Epidermal melanocyte (primary cell): ENCODE measurements at regions not wholly inside any gene's neighbourhood (a gene's known extent, or its start where the extent isn't known, plus 50 kb on each side); places are given as distances from the start of the nearest gene placed in this dataset.

Experiments
- DNase-seq: peaks from one replicate; pipeline ENCODE4 v3.0.0; 2011; ENCODE audit warnings: low spot score; ENCODE audit not compliant: insufficient read length

DNA sequence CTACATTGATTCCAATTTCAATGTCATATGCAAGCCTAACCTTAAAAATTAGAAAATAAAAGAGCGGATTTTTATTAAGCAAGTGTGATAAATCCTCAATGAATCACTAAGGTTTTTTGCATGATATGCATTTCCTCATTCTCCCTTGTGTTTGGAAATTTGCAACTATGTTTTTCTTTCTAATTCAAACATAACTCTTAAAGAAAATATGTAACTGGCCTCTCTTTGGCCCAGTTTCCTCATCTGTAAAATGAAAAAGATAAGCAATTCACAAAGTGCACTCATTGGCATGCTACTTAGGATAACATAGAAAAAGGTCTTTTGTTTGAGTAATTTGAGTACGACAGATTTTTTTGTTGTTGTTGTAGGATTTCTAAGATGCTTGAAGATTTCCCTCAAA is 295.5 kb downstream of the CDH11 start:
- DNase-seq = no peak

DNA sequence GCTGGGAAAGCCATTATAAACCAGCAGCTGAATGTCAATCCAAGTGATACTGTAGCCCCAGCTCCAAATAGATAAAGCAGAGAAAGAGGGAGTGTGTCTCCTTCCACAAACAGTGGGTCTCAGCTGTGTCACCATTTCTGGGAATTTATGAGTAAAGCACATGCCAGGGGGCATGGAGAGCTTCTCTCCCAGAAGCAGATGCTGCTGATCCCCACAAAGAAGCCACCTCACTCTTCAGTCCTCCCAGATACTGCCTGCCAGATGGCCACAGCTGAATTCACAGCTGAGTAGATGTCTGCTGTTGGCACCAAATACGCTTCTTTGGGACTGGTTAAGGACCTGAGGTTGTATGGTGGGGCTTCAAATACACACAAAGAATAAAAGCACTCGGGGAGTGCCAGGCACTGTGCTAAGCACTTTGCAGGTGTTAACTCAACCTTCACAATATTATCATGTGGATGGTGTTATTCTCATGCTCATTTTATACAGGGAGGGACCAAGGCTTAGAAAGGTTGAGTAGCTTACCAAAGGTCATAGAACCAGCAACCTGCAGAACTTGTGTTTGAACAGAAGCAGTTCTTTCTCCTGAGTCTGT is 298.3 kb downstream of the CDH11 start:
- DNase-seq = no peak

DNA sequence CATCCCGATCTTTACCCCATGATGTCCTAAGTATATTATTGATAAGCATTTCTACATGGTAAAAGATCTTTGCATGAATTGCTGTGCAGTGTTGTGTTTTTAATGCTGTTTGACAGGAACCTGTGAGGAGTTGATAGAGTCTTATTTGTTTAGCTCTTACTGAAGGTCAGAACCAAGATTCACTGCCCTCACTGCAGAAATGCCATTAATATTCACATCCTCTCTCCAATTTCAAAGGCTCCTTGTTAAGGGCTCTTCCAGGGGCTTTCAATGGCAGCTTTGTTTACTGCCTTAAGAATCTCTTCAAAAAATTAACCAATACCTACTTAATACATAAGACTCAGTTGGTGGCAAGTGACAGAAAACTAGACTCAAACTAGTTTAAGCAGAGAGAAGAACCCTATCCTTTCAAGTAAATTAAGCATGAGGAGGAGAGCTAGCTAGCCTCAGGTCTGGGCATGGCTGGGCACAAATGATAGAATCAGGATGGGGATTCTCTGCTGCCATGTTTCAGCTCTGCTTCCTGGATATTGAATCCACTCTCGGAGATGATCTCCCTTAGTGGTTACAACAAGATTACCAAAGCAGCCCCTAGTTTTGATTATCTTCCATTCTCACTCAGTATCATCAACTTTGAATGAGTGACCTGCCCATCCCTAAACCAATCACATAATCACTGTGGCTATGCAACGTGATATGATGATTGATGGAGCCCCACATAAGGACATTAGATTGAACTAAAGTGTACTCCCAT is 311.8 kb downstream of the CDH11 start:
- peak; percentile 30 for DNase-seq

DNA sequence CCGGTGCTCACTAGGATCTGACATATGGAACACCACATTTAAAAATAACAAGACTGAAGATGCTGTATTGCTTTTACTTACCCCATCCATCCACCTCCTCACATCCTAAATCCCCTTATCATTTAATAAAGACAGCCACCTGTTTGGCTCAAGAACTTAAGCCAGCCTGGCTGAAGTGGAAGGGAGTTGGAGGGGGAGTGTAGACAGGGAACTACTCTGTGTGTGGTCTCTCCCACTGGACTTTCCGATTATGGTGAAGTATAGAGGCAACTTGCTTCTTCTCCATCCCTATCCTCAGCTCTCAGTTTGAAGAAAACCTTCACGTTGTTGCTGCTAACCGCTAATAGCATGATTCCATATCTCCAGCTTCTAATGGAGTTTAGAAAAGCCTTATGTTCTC is 313.4 kb downstream of the CDH11 start:
- no peak for DNase-seq

DNA sequence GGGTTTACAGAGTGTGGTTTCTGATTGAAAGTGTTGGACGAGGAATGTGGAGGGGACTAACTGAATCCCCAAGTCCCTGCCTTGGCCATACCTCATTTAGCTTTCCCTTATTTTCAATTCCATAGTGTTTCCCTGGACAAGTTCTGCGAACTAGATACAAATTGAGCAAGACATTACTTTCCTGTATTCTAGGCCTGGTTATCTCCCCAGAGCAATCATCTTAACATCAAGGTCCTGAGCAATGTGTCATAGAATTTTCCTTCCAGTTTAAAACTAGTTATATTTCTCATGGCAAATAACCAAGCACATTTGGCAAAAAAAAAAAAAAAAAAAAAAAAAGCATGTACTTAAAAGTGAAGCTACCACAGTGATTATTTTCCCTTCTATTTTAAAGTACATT is 330.1 kb downstream of the CDH11 start:
- no peak for DNase-seq

DNA sequence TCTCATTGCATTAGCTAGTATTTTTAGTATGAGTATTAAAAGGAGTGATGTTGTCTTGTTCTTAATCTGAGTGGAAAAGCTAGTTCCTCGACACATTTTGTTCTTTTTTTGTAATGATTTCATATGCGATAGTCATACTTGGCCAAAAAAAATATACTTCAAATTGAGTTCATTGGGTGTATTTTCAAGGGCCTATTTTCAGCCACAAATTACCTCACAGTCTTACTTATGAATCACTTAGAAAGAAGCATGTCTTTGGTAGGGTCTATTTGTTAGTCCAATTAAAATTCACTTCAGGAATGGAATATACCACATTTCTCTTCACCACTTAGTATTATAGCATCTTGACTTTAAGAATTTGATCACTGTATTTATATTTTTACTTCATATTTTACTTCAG is 337.2 kb downstream of the CDH11 start:
- DNase-seq = no peak

DNA sequence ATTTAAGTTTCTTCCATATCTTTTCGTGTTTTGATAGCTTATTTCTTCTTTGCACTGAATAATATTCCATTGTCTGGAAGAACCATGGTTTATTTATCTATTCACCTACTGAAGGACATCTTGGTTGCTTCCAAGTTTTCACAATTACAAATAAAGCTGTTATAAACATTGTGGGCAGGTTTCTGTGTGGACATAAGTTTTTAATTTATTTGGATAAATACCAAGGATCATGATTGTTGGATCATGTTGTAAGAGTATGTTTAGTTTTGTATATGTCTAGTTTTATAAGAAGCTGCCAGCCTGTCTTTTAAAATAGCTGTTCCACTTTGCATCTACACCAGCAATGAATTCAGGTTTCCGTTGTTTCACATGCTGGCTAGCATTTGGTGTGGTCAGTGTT is 339.4 kb downstream of the CDH11 start:
- no peak for DNase-seq

DNA sequence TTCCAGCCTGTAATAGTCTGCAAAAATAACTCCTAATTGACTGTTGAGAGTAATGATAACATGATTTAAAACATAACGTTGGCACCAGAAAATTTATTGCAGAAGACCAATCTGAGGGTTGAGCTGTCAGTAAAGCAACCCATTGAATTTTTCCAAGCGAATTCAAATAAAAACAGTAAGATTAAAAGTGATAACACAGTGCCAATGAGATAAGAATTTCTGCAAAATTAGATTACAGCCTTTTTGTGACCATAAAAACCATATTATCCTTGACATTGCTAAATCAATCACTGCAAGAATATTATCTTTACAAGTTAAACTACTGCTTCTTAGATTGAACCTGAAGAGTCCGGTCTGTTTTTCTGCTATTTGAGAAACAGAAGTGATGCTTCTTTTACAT is 341.4 kb downstream of the CDH11 start:
- DNase-seq = no peak

DNA sequence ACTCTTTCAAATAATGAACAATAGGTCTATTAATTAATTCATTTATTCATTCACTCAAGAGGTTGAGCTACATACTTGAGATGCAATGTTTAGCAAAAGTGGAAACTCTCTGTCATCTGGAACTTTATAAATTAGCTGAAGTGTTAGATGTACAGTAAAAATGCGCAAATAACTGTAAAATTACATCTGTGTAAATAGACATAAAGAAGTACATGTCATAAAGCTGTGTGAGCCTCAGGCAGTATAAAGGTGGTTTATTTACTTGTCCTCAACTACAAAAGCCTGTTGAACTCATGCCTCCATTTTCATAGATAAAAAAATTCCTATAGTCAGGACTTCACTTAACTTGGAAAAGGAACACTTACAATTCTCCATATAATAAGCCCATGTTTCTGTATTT is 343.1 kb downstream of the CDH11 start:
- DNase-seq = no peak

DNA sequence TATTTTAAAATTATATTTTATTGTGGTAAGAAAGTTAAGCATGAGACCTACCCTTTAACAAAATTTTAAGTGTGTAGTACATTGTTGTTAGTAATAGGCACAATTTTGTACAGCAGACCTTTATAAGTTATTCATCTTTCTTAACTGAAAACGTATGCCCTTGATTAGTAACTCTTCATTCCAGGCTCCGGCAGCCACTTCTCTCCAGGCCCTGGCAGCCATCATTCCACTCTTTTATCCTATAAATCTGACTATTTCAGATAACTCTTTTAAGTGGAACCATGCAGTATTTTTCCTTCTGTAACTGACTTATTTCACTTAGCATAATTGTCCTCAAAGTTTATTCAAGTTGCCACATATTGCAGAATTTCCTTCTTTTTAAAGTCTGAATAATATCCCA is 348.2 kb downstream of the CDH11 start:
- no peak for DNase-seq

DNA sequence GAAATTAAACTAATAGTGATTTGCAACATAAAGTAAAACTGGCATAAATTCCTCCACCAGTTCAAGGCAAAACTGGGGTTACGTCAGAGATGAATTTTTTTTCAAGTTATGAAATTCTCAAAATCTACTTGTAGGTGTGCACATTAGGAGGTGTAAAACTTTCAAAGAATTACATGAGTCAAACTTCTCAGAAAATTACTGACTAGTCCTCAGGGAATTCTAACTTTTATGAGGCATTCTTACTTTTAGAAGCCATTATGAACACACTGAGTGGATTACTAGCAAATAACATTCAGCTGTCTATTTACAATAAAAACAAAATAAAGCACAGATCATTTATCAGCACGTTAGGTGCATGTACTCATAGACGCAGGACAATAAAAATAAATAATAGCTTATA is 348.7 kb downstream of the CDH11 start:
- no peak for DNase-seq

DNA sequence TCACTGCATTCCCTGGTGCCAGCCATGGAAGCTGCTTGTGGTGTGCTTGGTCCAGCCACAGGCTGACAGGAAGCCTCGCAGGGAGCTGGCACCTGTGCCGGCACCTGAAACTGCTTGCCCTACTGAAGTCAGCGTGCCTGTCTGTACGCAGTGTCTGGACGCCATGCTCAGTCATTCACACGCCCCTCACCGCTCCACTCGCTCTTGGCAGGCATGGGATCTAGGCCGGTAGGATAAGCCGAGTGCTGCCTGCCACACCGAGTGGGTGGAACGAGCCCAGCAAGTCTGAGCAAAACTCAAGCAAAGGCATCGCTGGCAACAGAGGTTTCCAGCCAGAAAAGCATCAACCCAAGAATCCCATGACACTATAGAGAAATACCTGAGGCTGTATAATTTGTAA is 350.6 kb downstream of the CDH11 start:
- DNase-seq = no peak

DNA sequence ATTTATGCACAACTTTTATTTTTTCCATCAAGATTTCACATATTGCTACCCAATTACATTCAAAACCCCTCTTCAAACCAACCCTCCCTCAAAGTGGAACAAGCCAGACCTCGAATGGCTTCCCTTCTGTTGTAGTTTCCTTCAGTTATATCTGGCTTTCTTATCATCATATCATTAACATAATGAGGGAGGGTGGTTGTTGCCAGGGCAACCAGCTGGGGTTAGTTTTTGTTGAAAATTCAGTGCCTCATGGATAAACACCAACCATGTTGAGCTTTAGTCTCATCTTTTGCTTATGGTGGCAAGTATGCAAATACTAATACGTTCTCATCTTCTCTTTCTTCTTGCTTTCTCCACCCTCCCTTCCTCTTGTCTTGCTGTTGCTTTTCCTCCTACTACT is 359.7 kb downstream of the CDH11 start:
- DNase-seq = no peak

DNA sequence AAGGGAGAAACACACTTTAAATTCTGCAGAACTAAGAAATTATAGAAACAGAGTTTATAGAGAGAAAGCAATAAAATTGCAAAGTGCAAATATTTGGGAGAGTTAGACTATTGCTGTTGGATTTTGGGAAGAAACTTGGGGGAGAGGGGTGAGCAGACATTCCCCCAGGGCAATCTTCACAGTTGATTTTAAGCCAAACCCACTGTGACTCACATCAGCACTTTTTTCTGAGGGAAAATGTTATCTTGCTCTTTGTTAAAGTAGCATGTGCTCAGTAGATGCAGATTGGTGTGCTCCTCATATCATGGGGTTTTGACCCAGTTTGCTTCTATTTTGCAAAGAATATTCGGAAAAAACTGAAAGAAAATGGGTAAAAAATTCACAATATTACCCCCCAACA is 367.6 kb downstream of the CDH11 start:
- DNase-seq = no peak

DNA sequence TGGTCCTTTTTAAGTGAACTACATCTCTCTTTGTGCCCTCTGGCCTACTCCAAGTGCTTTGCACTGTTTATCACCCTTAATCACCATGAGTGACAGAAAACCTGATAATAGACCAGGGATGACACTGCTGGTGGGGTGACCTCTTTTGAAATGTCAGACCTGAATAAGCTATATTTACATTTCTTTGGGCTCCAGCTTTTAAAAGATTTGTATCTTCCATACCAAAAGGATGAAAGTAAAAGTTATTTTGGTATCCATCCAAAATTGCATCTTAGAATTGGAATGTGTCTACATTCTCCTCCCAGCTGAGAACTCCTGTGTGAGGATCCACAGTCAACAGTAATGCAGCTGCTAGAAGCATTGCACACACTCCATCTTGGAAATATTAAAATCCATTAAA is 370.0 kb downstream of the CDH11 start:
- no peak for DNase-seq

DNA sequence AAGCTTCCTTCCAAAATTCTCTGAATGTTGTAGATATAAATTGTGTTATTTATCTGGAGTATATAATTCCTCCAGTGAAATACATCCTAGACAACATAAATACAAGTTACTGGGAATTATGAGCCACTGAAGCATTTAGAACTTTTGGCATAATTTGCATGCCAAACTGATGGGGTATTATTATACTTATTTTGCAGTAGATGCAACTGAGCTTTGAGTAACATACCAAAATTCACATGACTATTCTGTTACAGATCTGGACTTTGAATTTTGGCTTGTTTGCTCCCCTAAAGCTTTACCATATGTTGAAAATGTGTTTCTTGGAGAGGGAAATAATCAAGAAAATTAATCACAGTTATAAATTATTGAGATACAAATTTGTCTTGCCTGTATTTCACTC is 372.5 kb downstream of the CDH11 start:
- DNase-seq = no peak

DNA sequence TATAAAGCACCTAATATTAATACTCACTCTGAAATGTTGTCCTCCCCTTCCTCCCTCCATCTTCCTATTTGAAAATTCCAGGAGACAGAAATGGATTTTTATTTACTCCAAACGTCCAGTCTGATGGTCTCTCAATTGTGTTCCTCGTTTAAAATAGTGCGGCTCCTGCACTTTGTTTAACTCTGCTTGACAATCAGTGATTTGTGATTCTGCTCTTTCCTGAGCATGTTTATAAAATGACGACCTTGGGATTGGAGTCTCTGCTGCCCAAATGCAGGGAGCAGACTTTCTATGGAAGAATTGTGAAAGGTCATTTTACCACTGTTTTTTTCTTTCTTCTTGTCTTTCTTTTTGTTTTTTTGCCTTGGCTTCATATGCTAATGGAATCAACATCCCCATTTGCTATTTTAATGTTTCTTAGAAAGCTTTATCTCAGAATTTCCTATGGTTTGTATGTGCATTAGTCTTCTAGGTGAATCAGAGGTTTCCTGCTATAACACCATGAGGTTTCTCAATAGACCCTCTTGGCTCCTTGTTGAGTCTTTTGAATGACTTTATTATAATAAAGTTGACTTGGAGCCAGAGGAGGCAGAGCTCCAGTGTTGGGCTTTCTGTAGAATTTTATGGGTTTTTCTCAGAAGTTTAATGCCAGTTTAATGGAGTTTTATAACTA is 376.5 kb downstream of the CDH11 start:
- DNase-seq = no peak

DNA sequence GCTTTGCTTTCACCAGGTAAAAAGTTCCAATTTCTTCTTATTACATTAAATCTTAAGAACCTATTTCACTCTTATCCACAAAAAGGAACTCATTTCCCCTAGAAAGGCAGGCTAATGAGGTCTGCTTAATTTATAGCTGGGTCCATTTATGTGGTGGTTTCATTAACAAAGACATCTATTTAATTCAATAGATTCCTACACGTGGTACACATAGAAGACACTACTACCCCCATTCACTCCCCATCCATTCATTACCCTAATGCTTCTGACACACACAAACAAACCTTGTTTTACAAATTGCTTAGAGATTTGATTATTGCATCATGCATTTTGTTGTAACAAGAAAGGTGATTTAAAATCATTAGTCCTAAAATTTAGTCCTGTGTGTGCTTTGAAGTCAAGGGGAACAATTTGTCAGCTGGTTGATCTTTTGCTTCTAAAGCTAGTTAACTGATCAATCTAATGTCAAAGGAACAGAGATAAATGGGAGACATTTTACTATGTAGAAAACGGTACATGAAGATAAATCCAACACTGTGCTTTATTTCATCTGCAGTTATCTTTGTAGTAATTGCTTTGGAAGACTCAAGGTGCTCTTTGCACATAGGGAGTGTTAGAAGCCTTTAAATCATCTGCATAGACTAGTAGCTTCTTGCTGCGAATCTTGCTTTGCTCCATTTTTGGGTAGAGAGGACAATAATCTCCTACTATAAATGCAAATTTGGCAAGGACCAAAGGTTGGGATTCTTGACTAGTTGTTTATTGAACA is 379.2 kb downstream of the CDH11 start:
- DNase-seq = no peak

DNA sequence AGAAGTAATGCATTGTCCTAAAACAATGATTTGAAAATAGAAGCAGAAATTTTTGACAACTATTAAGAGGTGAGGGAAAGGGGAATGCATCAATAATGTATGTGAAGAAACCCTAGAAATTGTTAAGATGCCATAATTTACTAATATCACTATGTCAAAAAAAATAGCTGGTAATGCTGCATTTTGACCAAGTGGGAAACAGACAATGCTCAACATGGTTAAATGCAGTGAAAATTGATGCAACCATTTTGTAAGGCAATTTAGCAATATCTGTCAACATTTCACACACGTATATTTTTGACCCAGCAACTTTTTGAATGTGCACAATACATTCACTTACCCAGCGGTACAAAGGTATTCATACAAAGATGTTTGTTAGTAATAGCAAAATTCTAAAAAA is 381.6 kb downstream of the CDH11 start:
- no peak for DNase-seq

DNA sequence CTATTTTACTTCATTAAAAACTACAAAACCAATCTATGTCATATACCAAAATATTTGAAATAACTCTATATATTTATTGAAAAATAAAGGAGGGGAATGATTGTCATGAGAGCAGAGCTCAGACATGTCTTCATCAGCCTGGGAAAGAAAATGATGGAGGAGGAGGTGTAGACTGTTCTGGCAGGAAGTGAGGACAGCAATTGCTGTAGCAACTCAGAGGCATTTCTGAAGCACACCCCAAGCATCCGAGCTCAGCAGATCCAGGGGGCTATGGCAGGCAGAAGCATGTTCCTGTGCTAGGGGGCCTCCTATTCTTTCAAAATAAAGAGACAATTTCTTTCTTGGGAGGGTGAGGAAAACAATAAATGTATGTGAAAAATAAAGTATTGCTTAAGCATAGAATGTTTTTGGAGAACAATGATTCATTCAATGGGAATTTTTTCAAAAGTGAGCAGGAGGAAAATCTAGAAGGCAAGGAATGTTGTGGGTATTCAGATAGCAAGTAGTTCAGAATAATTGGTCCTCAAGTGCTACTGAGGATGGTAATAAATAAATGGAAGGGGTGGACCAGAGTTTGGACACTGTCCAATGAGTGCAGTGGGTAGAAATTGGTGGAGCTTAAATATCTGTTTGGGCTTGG is 383.4 kb downstream of the CDH11 start:
- DNase-seq = no peak

DNA sequence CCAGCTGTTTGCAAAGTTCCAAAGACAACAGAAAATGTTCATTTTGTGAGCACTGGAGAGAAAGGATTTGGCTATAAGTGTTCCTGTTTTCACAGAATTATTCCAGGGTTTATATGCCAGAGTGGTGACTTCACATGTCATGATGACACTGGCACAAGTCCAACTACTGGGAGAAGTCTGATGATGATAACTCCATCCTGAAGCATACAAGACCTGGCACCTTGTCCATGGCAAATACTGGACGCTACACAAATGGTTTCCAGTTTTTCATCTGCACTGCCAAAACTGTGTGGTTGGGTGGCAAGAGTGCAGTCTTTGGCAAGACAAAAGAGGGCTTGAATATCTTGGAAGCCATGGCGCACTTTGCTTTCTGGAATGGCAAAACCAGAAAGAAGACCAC is 385.0 kb downstream of the CDH11 start:
- no peak for DNase-seq

DNA sequence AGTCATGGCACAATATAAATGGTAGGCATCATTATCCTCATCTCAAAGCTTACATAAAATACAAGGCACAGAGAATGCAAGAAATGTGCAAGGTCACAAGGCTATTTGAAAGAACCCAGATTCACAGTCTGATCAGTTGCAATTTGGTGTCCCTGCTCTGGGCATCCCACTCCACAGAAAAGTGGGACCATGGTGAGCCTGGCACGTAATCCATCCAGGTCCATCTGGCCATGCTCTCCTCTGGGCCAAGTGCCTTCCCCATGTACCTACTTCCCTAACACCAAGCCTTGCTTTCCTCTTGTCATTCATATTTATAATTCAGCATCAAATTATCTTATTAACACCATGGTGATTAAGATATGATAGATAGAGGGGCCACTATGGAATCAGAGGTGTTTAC is 390.0 kb downstream of the CDH11 start:
- no peak for DNase-seq
